ENCODE measurements at regions not wholly inside any gene's neighbourhood (a gene's known extent, or its start where the extent isn't known, plus 50 kb on each side); places are given as distances from the start of the nearest gene placed in this dataset.
"Not testable (repeated sequence)": the region's sequence is repeated elsewhere in the genome, so short reads cannot be mapped to it uniquely, and the experiment has no call there.

DNA sequence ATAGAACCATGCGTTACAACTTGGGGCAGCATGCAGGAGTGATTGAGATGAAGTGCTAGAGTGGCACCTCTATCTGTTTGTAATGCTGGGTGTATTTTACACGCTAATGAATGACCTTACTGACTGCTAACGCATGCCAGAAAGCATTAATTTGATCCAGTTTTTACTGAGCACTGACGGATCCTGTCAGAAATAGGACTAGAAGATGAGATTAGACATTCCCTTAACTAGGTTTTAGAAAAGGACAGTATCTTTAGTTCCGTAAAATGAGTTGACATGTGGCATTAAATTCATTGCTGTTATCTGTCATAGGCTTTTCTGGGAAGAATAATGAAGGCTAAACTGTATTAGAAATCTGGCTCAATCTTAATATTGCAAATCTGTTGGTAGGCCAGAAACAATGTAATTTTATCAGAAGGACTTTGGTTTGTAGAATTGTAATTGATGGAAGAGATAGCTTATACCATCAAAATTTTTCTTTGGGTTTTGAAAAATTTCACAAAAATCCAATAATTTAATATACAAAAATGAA, 140.4 kb upstream of the WDFY3 start:
- no peak for DNase-seq

DNA sequence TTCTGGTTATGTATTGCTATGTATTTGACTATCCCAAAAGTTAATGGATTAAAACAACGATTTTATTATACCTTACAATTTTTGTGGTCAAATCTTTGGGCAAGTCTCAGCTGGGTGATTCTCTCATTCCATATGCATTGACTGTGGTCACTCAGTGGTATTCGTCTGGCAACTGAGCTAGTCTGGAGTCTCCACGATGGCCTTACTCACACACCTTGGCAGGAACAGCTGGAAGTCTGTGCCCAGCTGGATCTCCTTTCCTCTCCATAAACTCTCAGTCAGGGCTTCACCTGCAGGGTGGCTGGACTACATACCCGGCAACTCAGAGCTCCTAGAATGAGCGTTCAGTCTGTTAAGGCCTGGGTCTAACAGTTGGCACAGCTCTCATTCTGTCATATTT, 141.1 kb upstream of the WDFY3 start:
- no peak for DNase-seq

DNA sequence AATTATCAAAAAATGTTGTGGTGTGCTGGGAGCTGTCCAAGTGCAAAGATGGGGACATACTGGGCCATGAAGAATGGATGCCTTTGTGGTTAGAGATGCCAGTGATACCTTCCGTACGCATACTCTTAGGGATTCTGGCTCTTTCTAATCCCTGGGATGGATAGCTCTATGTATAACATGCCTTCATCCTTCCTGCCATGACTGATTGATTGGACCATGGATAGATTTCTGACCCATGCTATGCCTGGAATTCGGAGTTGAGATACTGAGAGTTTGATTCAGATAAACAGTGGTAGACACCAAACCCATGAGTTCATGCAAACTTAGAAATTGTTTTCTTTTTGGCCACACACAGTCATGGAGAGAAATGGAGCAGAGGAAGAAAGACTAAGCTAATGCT, 147.2 kb upstream of the WDFY3 start:
- DNase-seq = no peak

DNA sequence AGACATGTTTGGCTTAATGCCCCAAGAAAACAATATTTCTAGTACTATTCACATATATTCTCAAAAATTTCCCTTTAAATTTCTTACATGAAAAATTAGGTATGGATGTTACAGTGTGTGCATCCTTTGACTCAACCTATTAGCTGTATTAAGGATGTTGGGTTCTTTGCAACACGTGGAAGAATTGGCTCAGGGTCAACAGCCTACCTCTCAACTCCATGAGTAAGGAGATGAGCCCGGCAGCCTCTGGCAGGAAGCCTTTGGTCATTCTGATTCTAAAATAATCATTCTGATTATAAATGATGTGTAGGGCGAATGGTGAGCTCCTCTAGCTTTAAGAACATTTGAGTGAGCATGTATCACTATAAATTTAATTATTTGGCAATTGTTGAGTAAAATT, 148.0 kb upstream of the WDFY3 start:
- no peak for DNase-seq

DNA sequence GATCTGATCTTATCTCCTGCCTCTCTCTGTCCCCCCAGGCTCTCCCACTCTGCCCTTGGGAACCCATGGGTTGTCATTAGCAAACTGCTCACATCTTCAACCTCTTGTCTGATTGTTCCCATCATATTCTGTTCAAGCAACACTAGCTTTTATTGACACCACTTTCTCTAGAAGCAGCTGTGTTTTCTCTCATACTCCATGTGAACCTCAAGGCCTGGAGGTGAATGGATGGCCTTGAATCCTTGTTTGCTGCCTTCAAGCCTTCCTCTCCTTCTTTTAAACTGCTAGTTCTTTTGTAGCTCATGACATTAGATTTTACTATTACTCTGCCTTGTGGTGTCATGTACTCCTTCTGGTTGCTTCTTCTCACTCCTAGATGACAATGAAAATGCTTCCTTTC, 149.5 kb upstream of the WDFY3 start:
- no peak for DNase-seq

DNA sequence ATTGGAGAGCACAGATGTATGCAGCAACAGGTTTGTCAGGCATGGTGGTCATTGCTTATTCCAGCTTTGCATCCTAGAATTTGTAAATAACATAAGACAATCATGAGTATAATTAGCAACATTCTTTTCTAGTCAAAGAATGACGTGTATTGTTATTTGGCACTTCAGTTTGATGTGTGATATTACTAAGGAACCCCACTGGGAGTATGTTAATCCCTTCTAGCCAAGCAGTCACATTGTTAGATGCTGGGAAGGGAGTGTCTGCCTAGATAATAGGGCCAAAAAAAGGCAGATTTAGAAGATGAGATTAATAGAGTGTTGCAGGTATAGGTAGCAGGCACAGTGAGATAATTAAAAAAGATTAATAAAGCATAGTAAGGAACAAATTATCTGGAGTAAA, 159.2 kb upstream of the WDFY3 start:
- DNase-seq = no peak

DNA sequence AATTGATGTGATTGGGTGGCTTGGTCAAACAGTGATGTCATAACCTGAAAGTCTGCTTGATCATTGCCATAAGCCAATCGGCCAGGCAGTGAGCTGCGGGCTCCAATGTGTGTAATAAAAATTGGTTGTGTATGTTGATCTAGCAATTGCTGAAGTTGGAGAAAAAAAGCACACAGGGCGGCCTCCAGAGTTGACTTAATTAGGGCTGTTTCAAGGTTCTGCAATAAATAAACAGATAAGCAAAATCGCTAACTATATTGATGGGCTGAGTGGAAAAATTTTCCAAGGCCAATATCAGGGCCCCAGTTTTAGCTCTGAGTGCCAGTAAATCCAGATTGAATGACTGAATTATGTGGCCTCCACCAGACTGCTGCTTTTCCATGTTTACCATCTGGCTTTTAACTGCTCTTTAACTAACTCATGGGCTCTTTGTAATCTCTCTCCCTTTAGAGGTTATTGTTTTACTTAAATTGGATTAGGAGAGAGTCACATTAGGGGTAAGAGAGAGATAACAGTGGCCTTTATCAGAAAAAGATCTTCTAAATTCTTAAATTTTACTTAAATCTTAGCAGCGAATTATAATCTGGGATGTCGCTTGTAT, 160.6 kb upstream of the WDFY3 start:
- DNase-seq = peak; percentile 14

DNA sequence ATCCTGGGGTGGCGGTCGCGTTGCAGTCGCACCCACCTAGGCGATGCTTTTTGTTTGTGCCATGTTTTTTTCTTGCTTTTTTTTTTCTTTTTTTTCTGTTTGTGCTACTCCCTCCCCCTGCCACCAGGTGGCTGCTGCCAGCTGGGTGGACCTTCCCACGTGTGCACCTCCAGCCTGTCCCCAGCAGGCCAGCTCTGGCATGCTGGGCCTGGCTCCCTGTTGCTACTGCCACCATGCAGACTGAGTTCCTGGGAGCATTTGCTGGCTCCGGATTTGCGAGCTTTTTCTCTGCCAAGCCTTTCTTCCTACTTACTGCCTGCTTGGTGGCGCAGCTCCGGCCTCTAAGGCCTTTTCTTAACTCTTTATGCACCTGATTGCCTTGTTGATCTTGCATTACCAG, 161.2 kb upstream of the WDFY3 start:
- no peak for DNase-seq

DNA sequence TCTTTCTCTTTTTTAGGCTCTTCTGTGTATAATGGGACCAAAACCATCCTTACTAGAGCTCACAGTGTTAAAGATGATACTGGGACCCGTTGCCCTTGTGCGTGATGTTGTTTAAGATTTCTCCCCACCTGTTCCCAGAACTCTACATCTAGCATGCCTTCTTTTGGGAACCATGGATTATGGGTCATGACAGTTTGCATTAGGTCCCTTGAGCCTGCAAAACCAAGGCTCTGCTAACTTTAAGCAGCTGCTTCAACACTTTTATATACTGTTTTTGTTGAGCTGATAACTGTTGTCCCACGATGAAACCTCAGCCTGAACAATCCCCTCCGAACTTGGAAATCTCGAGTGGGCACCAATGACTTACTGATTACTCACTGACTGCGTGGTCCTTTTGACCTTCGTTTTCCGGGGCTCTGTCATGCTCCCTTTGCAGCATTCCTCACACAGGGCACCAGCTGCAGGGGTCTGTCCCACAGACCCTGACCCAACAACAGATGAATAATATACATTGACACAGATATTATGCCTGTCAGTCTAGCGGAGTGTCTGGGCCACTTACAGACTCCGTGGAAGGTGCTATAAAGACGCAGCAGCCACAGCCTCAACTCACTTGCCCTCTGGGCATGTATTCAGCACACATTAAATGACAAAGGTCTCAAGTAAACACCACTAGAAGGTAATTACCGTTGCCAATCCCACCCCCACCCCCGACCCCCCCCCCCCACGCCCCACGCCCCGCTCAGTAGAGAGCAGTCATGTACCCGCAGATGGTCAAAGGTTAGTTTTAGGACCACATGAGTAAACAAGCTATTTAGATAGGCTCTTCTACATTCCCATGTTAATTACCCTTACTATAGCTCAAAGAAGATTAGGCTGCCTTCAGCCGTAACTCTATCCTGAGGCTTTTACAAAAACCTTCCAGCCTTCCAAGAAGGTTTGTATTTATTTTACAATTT, 162.0 kb upstream of the WDFY3 start:
- no peak for DNase-seq

DNA sequence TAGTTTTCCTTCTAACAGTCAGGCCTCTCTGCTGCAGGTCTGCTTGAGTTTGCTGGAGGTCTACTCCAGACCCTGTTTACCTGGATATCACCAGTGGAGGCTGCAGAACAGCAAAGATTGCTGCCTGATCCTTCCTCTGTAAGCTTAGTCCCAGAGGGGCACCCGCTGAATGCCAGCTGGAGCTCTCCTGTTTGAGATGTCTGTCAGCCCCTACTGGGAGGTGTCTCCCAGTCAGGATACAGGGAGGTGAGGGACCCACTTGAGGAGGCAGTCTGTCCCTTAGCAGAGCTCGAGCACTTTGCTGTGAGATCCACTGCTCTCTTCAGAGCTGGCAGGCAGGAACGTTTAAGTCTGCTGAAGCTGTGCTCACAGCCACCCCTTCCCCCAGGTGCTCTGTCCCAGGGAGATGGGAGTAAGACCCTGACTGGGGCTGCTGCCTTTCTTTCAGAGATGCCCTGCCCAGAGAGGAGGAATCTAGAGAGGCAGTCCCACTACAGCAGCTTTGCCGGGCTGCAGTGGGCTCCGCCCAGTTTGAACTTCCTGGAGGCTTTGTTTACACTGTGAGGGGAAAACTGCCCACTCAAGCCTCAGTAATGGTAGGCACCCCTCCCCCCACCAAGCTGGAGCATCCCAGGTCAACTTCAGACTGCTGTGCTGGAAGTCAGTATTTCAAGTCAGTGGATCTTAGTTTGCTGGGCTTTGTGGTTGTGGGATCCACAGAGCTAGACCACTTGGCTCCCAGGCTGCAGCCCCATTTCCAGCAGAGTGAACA, 163.1 kb upstream of the WDFY3 start:
- DNase-seq = not testable (repeated sequence)

DNA sequence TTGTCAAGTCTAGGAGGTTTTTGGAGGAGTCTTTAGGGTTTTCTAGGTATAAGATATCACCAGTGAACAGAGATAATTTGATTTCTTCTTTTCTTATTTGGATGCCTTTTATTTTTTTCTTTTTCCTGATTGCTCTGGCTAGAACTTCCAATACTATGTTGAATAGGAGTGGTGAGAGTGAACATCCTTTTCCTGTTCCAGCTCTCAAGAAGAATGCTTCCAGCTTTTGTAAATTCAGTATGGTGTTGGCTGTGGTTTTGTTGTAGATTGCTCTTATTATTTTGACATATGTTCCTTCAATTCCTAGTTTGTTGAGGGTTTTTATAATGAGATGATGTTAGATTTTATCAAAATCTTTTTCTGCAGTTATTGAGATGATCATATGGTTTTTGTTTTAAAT, 165.6 kb upstream of the WDFY3 start:
- DNase-seq = no peak

DNA sequence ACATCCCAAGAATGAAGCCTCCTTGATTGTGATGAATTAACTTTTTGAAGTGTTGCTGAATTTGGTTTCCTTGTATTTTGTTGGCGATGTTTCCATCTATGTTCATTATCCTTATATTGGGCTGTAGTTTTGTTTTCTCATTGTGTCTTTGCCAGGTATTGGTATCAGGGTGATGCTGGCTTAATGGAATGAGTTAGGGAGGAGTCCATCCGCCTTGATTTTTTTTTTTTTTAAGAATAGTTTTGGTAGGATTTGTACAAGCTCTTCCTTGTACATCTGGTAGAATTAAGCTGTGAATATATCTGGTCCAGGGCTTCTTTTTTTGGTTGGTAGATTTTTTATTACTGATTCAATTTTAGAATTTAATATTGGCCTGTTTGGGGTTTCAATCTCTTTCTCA, 166.1 kb upstream of the WDFY3 start:
- DNase-seq = no peak

DNA sequence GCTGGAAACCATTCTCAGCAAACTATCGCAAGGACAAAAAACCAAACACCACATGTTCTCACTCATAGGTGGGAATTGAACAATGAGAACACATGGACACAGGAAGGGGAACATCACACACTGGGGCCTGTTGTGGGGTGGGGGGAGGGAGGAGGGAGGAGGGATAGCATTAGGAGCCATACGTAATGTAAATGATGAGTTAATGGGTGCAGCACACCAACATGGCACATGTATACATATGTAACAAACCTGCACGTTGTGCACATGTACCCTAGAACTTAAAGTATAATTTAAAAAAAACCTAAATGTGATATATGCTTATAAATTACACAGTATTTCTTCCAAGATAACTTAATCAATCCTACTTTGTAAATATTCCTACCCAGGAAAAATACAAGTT, 173.3 kb upstream of the WDFY3 start:
- not testable (repeated sequence) for DNase-seq

DNA sequence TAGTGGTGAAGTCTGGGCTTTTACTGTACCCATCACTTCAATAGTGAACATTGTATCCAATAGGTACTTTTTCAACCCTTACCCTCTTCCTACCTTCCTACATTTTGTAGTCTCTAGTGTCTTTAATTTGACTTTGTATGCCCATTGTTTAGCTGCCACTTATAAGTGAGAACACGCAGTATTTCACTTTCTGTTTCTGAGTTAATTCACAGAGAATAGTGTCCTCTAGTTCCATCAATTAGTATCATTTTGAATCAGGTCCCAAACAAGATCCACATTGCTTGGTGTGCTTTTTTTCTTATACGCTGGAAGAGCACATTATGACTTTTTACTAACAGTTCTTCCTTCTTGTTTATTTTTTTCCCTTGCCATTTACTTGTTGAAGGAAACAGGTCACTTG, 176.0 kb upstream of the WDFY3 start:
- no peak for DNase-seq

DNA sequence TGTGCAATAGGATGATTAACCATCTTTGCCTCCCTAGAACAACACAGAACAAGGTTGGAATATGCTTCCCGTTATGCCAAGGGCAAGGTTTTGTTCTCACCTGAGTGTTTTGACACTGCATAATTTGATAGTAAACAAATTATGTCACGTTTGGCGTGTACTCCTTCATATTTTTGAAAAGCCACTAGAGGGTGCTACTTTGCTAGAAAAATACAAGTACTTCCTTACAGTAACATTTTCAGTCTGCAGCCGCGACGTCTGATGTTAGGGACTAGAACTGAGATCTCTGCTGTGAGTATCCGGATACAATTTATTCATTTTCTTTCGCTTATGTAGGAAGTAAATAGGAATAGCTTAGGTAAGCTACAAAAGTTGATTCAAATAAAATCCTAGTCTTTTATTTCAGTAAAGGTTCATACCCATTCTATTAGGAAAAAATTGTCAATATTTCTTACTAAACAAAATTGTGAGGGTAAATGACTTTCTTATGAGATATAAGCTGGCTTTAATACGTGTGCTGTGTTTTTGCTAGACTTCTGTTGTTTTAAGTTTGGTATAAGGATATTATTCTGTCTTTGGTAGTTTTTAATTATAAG, 181.1 kb upstream of the WDFY3 start:
- no peak for DNase-seq

DNA sequence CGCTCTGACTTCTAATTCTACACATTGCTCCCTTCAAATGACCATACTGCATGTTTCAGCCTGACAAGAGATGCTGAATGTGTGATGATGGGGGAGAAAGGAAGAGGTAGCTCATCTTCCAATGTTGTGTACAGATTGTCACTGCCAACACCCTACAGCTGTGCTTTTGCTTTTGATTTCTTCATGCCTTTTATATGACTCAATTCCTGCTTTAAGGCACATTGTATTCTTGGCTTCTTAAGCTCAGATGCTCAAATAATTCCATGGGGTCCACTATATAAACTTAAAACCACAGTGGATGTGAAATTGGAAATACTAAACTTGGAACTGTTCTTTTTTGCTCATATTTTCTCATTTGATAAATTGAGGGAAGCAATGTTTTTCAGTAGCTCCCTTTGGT, 183.2 kb upstream of the WDFY3 start:
- no peak for DNase-seq

DNA sequence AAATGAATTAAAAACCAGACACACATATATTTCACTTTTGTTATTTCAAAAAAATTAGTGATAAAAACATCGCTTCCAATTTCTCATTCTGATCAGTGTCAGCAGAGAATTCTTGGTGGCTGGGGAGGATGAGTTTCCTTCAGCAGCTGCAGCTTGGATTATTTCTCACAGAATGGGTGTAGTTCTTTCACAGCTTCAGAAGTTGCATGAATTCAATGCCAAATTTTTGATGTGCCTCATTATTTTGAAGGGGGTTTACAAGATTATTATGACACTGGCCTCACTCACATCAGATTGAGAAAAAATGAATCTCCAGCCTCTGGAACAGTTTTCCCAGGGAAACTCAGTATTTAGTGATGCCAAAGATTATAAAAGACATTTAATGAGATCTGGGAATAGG, 184.9 kb upstream of the WDFY3 start:
- DNase-seq = no peak

DNA sequence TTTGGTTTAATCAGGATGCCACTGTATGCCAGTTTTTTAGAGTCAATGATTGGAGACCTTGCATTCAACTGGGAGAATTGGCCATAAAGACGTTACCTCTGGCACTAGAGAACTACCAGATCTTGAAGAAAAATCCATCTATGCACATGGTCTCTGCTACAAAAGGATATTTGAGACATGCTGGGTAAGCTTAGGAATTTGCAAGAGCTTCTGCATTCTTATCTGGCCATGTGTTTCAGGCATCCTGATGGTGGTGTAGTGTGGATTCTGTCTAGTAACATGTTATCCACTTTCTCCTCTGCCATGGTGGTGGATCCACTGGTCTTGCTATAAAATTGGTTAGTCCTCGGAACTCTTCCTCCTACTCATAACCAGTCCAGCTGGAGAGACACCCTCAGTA, 185.3 kb upstream of the WDFY3 start:
- DNase-seq = no peak

DNA sequence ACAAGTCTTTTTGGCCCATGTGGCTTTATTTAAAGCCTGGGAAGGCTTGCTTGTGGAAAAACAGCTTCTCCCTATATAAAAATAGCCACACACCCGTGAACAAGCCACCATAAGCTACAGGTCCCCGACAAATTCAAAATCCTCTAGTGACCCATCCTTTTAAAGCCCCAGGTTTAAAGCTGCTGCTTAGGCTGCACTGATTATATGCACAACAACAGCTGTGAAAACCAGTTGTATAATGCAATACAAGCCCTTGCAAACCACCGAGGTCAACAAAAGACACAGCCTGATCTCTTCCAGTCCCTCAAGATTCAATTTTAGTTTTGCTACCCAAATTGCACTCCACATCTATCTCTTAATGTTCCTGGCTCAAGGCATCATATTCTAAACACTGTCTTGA, 186.0 kb upstream of the WDFY3 start:
- no peak for DNase-seq

DNA sequence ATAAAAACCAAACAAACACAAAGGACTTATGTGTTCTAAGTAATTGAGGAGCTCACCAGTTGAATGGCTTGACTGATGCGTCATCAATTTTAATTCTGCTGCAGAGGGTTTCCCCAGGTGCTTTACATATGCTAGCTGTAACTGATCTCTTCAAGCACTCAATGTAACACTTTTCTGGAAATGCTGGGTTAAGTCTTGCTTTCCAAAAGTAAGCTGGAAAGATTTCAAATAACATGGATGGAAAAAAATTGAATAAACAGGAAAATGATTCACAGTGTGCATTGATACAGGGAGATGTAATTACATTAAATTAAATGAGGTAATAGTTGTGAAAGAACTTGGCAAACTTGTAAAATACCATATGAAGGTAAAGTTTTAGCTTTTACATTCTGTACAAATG, 186.7 kb upstream of the WDFY3 start:
- DNase-seq = no peak

DNA sequence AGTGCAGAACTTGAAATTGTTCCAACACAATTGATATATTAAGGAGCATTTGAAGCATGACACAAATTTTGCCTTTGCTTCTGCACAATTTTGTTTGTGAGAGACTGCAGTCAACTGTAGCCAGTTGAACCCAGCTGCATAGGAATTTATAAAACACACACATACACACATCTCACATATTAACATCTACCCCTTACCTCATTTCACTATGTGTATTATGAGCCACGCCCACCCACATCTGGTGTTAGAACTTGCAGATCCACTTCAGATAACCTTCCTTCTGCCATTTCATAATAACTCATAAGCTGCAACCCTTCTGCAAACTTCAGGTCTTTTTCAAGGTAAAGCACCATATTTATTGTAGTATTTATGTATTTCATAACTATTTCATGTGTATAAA, 188.1 kb upstream of the WDFY3 start:
- DNase-seq = peak; percentile 40

DNA sequence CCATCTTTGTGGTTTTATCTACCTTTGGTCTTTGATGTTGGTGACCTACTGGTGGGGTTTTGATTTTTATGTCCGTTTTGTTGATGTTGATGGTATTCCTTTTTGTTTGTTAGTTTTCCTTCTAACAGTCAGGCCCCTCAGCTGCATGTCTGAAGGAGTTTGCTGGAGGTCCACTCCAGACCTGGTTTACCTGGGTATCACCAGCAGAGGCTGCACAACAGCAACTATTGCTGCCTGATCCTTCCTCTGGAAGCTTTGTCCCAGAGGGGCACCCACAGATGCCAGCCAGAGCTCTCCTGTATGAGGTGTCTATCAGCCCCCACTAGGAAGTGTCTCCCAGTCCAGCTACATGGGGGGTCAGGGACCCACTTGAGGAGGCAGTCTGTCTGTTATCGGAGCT, 199.3 kb upstream of the WDFY3 start:
- no peak for DNase-seq

DNA sequence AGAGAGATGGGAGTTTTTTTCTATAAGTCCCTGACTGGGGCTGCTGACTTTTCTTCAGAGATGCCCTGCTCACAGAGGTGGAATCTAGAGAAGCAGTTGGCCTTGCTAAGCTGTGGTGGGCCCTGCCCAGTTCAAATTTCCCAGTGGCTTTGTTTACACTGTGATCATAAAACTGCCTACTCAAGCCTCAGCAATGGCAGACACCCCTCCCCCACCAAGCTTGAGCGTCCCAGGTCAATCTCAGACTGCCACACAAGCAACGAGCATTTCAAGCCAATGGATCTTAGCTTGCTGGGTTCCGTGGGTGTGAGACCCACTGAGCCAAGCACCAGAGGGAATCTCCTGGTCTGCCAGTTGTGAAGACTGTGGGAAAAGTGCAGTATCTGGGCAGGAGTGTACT, 199.8 kb upstream of the WDFY3 start:
- no peak for DNase-seq
